ENCODE measurements at regions not wholly inside any gene's neighbourhood (a gene's known extent, or its start where the extent isn't known, plus 50 kb on each side); places are given as distances from the start of the nearest gene placed in this dataset.

DNA sequence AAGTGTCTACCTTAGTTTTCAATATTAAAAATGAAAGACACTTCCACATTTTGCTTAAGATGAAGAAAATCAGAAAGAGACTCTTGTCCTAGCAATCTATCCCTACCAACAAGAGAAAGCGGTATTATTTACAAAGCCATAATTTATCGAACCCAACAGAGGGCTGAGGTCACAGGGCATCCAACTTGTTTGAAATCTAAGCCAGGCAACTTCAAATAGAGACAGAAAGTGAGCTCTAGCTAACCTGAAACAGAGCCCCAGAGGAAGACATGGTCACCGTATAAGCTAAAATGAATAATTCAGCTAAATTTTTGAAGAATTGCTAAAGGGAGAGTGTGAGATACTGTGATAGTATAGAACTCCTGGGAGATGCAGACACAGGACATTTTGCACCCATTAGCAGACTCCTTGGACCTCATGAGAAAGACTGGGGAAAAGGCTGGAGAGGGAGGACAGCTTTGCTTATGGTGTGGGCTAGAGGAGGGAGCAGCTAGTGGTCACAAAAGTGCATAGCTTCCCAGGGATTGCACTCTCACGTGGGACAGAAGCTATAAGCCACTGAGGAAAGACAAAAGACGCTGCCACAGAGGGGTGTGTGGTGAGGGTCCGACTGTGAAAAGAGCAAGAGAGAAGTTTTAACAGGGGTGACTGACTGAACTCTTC is 624.2 kb upstream of the GRIN3A start:
- Histone ChIP-seq H3K9me2 (replicated peaks; ENCODE audit: low read depth, low read length) (no peaks in the 10 kb centered on the region), H3F3A (ENCODE audit: low read depth) (no peaks in the 10 kb centered on the region), H3K36me3 (ENCODE audit: insufficient read depth, low read length) (no peaks in the 10 kb centered on the region), H4K20me1 (ENCODE audit: insufficient read depth, low read length, poor library complexity, severe bottlenecking) (no peaks in the 10 kb centered on the region), H2AFZ (ENCODE audit: low read length) (no peak overlapping the region), H3K4me2 (ENCODE audit: low read depth, low read length, poor library complexity, severe bottlenecking) (no peak overlapping the region), H3K27me3 (ENCODE audit: insufficient read depth, low read length, poor library complexity, severe bottlenecking) (no peaks in the 10 kb centered on the region), H3K4me3 (ENCODE audit: low read length, poor library complexity, severe bottlenecking) (no peak overlapping the region), H3K79me2 (ENCODE audit: insufficient read depth, low read length) (no peaks in the 10 kb centered on the region), H3K9me3 (ENCODE audit: insufficient read depth, low read depth, low read length) (no peaks in the 10 kb centered on the region), H3K9ac (ENCODE audit: low read depth, low read length, poor library complexity, severe bottlenecking) (no peak overlapping the region), H3K4me1 (ENCODE audit: insufficient read depth, low read length, poor library complexity, severe bottlenecking) (no peaks in the 10 kb centered on the region)
- TF ChIP-seq, protein P1, sequence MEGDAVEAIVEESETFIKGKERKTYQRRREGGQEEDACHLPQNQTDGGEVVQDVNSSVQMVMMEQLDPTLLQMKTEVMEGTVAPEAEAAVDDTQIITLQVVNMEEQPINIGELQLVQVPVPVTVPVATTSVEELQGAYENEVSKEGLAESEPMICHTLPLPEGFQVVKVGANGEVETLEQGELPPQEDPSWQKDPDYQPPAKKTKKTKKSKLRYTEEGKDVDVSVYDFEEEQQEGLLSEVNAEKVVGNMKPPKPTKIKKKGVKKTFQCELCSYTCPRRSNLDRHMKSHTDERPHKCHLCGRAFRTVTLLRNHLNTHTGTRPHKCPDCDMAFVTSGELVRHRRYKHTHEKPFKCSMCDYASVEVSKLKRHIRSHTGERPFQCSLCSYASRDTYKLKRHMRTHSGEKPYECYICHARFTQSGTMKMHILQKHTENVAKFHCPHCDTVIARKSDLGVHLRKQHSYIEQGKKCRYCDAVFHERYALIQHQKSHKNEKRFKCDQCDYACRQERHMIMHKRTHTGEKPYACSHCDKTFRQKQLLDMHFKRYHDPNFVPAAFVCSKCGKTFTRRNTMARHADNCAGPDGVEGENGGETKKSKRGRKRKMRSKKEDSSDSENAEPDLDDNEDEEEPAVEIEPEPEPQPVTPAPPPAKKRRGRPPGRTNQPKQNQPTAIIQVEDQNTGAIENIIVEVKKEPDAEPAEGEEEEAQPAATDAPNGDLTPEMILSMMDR (conservative IDR thresholded peaks at IDR 0.05; ENCODE audit: low read length), result no peak
- TF ChIP-seq EZH2phosphoT487 (IDR thresholded peaks at IDR 0.05; ENCODE audit: borderline replicate concordance), result no peak

DNA sequence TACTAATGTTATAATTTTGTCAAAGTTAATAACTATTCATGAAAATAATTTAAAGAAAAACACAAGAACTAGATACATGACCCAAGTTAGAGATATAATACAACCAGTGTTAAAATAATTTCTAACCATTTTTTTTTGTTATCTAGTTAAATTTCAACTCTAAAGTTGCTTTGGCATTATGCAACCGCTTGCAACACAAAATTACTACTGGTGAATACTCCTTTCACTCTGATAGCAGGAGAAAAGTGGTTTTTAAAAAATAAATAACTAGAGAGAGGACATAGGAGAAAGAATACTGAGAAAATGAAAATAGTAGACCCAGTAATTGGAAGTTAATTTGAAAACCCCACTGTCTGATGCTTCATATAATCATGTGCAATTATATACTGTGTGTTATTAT is 622.4 kb upstream of the GRIN3A start:
- H2AFZ ChIP-seq (ENCODE audit: low read length), result no peak overlapping the region
- TF ChIP-seq EZH2phosphoT487 (IDR thresholded peaks at IDR 0.05; ENCODE audit: borderline replicate concordance), result no peak
- TF ChIP-seq, protein P1 (conservative IDR thresholded peaks at IDR 0.05; ENCODE audit: low read length), result no peak
- H3K4me2 ChIP-seq (ENCODE audit: low read depth, low read length, poor library complexity, severe bottlenecking), result no peak overlapping the region
- H3K79me2 ChIP-seq (ENCODE audit: insufficient read depth, low read length), result no peaks in the 10 kb centered on the region
- no peak overlapping the region for H3K9ac ChIP-seq (ENCODE audit: low read depth, low read length, poor library complexity, severe bottlenecking)
- H3K4me1 ChIP-seq (ENCODE audit: insufficient read depth, low read length, poor library complexity, severe bottlenecking), result no peaks in the 10 kb centered on the region
- H3K9me2 ChIP-seq (replicated peaks; ENCODE audit: low read depth, low read length), result no peaks in the 10 kb centered on the region
- no peaks in the 10 kb centered on the region for H3K9me3 ChIP-seq (ENCODE audit: insufficient read depth, low read depth, low read length)
- H3K27me3 ChIP-seq (ENCODE audit: insufficient read depth, low read length, poor library complexity, severe bottlenecking), result no peaks in the 10 kb centered on the region
- no peaks in the 10 kb centered on the region for H3K36me3 ChIP-seq (ENCODE audit: insufficient read depth, low read length)
- no peaks in the 10 kb centered on the region for H3F3A ChIP-seq (ENCODE audit: low read depth)
- H4K20me1 ChIP-seq (ENCODE audit: insufficient read depth, low read length, poor library complexity, severe bottlenecking), result no peaks in the 10 kb centered on the region
- H3K4me3 ChIP-seq (ENCODE audit: low read length, poor library complexity, severe bottlenecking), result no peak overlapping the region

DNA sequence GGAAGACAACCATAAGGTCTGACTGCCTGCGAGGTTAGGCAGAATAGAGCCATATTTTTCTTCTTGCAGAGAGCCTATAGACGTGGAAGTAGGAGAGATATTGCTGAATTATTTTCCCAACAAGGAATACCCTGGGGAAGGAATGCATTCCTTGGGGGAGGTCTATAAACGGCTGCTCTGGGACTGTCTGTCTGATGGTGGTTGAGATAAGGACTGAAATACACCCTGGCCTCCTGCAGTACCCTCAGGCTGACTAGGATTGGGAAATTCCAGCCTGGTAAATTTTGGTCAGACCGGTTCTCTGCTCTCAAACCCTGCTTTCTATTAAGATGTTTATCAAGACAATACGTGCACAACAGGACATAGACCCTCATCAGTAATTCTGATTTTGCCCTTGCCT is 617.5 kb upstream of the GRIN3A start:
- H3K4me3 ChIP-seq (ENCODE audit: low read length, poor library complexity, severe bottlenecking), result no peak overlapping the region
- no peak overlapping the region for H3K9ac ChIP-seq (ENCODE audit: low read depth, low read length, poor library complexity, severe bottlenecking)
- no peak overlapping the region for H2AFZ ChIP-seq (ENCODE audit: low read length)
- no peaks in the 10 kb centered on the region for H3K4me1 ChIP-seq (ENCODE audit: insufficient read depth, low read length, poor library complexity, severe bottlenecking)
- TF ChIP-seq EZH2phosphoT487 (IDR thresholded peaks at IDR 0.05; ENCODE audit: borderline replicate concordance), result no peak
- TF ChIP-seq, protein P1 (conservative IDR thresholded peaks at IDR 0.05; ENCODE audit: low read length), result no peak
- no peaks in the 10 kb centered on the region for H3F3A ChIP-seq (ENCODE audit: low read depth)
- H4K20me1 ChIP-seq (ENCODE audit: insufficient read depth, low read length, poor library complexity, severe bottlenecking), result no peaks in the 10 kb centered on the region
- no peaks in the 10 kb centered on the region for H3K27me3 ChIP-seq (ENCODE audit: insufficient read depth, low read length, poor library complexity, severe bottlenecking)
- H3K9me3 ChIP-seq (ENCODE audit: insufficient read depth, low read depth, low read length), result no peaks in the 10 kb centered on the region
- H3K4me2 ChIP-seq (ENCODE audit: low read depth, low read length, poor library complexity, severe bottlenecking), result no peak overlapping the region
- no peaks in the 10 kb centered on the region for H3K9me2 ChIP-seq (replicated peaks; ENCODE audit: low read depth, low read length)
- H3K79me2 ChIP-seq (ENCODE audit: insufficient read depth, low read length), result no peaks in the 10 kb centered on the region
- H3K36me3 ChIP-seq (ENCODE audit: insufficient read depth, low read length), result no peaks in the 10 kb centered on the region
